ENCODE measurements at regions not wholly inside any gene's neighbourhood (a gene's known extent, or its start where the extent isn't known, plus 50 kb on each side); places are given as distances from the start of the nearest gene placed in this dataset.

DNA sequence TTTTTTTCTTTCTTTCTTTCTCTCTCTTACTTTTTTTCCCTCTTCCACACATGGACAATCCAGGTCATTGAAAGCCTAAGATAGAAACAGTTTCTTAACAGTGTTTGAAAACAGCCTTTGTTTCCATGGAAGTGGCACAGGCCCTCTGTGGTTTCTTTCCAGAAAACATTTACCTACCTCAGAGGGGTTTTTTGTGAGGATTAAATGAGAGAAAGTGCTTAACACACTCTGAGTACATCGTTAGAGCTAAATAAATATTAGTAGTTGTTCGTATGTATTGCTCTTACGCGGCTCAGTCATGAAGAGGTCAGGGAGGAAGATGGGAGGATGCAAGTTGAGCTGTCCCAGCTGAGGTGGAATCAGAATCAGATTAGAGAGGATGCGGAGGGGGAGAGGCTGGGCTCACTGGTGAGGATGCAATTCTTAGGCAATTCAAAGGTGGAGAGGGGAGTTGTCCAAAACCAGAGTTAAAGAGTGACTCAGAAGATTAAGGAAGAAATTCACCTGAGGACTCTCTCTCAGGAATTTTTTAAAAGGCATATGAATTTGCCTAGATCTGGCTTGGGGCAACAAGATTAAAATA is 345.4 kb downstream of the PMP22 start:
- Histone ChIP-seq H3K9me3 (ENCODE audit: insufficient read depth, low read length) (no peaks in the 10 kb centered on the region), H3K4me3 (ENCODE audit: low read length) (no peak overlapping the region), H3K27me3 (ENCODE audit: low read depth, low read length) (no peaks in the 10 kb centered on the region), H3K79me2 (ENCODE audit: low read length) (no peaks in the 10 kb centered on the region), H2AFZ (ENCODE audit: low read depth, low read length) (no peak overlapping the region), H3K4me2 (ENCODE audit: low read length) (no peak overlapping the region), H3K4me1 (ENCODE audit: low read length) (no peaks in the 10 kb centered on the region), H4K20me1 (ENCODE audit: insufficient read depth, low read length) (no peaks in the 10 kb centered on the region), H3K9ac (ENCODE audit: low read length) (no peak overlapping the region), H3K36me3 (replicated peaks; ENCODE audit: low read depth, low read length) (no peaks in the 10 kb centered on the region), H3K27ac (ENCODE audit: low read length) (no peak overlapping the region)
- TF ChIP-seq EZH2phosphoT487 (IDR thresholded peaks at IDR 0.05; ENCODE audit: low read depth), result no peak
- TF ChIP-seq, protein P1, sequence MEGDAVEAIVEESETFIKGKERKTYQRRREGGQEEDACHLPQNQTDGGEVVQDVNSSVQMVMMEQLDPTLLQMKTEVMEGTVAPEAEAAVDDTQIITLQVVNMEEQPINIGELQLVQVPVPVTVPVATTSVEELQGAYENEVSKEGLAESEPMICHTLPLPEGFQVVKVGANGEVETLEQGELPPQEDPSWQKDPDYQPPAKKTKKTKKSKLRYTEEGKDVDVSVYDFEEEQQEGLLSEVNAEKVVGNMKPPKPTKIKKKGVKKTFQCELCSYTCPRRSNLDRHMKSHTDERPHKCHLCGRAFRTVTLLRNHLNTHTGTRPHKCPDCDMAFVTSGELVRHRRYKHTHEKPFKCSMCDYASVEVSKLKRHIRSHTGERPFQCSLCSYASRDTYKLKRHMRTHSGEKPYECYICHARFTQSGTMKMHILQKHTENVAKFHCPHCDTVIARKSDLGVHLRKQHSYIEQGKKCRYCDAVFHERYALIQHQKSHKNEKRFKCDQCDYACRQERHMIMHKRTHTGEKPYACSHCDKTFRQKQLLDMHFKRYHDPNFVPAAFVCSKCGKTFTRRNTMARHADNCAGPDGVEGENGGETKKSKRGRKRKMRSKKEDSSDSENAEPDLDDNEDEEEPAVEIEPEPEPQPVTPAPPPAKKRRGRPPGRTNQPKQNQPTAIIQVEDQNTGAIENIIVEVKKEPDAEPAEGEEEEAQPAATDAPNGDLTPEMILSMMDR (IDR thresholded peaks at IDR 0.05; ENCODE audit: low read depth, low read length), result no peak

DNA sequence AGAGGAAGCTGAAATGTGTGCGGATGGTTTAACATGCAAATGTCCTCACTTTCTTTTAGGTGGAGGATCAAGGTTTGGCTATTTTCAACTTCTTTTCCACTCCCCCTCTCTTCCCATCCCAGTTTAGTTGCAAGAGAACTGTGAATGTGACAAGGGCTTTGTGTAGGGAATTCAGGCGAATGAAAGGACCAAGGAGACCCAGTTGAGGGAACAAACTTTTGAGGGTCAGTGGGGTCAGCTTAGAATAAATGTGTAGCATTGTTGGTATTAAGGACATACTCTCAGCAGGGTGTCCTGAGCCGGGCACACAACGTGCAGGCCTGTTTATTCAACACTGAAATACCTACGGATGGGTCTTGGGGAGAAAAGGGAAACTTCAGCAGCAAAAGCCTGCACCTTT is 346.0 kb downstream of the PMP22 start:
- Histone ChIP-seq H3K79me2 (ENCODE audit: low read length) (no peaks in the 10 kb centered on the region), H3K36me3 (replicated peaks; ENCODE audit: low read depth, low read length) (no peaks in the 10 kb centered on the region), H4K20me1 (ENCODE audit: insufficient read depth, low read length) (no peaks in the 10 kb centered on the region), H3K27me3 (ENCODE audit: low read depth, low read length) (no peaks in the 10 kb centered on the region), H3K9me3 (ENCODE audit: insufficient read depth, low read length) (no peaks in the 10 kb centered on the region), H2AFZ (ENCODE audit: low read depth, low read length) (no peak overlapping the region), H3K4me3 (ENCODE audit: low read length) (no peak overlapping the region), H3K9ac (ENCODE audit: low read length) (no peak overlapping the region), H3K4me2 (ENCODE audit: low read length) (no peak overlapping the region), H3K27ac (ENCODE audit: low read length) (no peak overlapping the region), H3K4me1 (ENCODE audit: low read length) (no peaks in the 10 kb centered on the region)
- no peak for TF ChIP-seq EZH2phosphoT487 (IDR thresholded peaks at IDR 0.05; ENCODE audit: low read depth)
- TF ChIP-seq, protein P1 (IDR thresholded peaks at IDR 0.05; ENCODE audit: low read depth, low read length), result no peak

DNA sequence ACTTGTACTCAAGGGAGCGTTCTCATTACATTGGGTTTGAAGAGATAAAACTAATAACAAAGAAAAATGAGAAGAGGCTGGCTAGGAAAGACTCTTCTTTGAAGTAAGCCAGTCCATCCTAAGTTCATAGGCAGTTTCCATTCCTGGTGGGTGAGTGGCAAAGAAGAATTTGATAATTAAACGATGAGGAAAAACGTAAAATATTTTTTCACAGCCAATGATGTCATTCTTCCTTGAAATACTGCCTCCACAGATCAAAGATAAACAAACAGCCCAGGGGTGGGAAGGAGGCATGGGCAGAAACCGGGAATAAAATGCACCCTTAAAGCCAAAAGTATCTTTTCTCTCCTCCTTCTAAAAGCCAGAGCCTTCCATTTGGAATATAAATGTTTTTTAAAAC is 346.6 kb downstream of the PMP22 start:
- Histone ChIP-seq H3K27ac (ENCODE audit: low read length) (no peak overlapping the region), H3K4me3 (ENCODE audit: low read length) (no peak overlapping the region), H3K4me1 (ENCODE audit: low read length) (no peaks in the 10 kb centered on the region), H4K20me1 (ENCODE audit: insufficient read depth, low read length) (no peaks in the 10 kb centered on the region), H3K36me3 (replicated peaks; ENCODE audit: low read depth, low read length) (no peaks in the 10 kb centered on the region), H3K9me3 (ENCODE audit: insufficient read depth, low read length) (no peaks in the 10 kb centered on the region), H2AFZ (ENCODE audit: low read depth, low read length) (no peak overlapping the region), H3K27me3 (ENCODE audit: low read depth, low read length) (no peaks in the 10 kb centered on the region), H3K9ac (ENCODE audit: low read length) (no peak overlapping the region), H3K79me2 (ENCODE audit: low read length) (no peaks in the 10 kb centered on the region), H3K4me2 (ENCODE audit: low read length) (no peak overlapping the region)
- TF ChIP-seq EZH2phosphoT487 (IDR thresholded peaks at IDR 0.05; ENCODE audit: low read depth), result no peak
- TF ChIP-seq, protein P1 (IDR thresholded peaks at IDR 0.05; ENCODE audit: low read depth, low read length), result no peak

DNA sequence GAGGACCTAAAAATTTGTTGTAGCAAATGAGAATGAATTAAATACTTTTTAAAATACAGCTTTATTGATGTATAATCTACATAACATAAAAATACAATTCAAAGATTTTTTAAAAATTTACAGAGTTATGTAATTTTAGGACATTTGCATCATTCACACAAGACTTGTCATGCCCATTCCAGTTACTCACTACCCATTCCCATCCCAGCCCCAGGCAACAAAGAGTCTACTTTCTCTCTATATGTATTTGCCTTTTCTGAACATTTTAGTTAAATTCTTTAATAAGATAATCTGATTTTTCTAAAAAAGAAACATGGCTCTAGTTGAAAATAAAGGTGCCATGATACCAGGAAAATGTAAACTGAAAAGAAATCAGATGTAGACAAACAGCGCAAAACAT is 354.2 kb downstream of the PMP22 start:
- Histone ChIP-seq H3K4me1 (ENCODE audit: low read length) (no peaks in the 10 kb centered on the region), H4K20me1 (ENCODE audit: insufficient read depth, low read length) (no peaks in the 10 kb centered on the region), H3K4me2 (ENCODE audit: low read length) (no peak overlapping the region), H3K27ac (ENCODE audit: low read length) (no peak overlapping the region), H3K4me3 (ENCODE audit: low read length) (no peak overlapping the region), H3K9me3 (ENCODE audit: insufficient read depth, low read length) (no peaks in the 10 kb centered on the region), H2AFZ (ENCODE audit: low read depth, low read length) (no peak overlapping the region), H3K36me3 (replicated peaks; ENCODE audit: low read depth, low read length) (no peaks in the 10 kb centered on the region), H3K79me2 (ENCODE audit: low read length) (no peaks in the 10 kb centered on the region), H3K27me3 (ENCODE audit: low read depth, low read length) (no peaks in the 10 kb centered on the region), H3K9ac (ENCODE audit: low read length) (no peak overlapping the region)
- TF ChIP-seq, protein P1 (IDR thresholded peaks at IDR 0.05; ENCODE audit: low read depth, low read length), result no peak
- no peak for TF ChIP-seq EZH2phosphoT487 (IDR thresholded peaks at IDR 0.05; ENCODE audit: low read depth)
